ENCODE measurements at regions not wholly inside any gene's neighbourhood (a gene's known extent, or its start where the extent isn't known, plus 50 kb on each side); places are given as distances from the start of the nearest gene placed in this dataset.

DNA sequence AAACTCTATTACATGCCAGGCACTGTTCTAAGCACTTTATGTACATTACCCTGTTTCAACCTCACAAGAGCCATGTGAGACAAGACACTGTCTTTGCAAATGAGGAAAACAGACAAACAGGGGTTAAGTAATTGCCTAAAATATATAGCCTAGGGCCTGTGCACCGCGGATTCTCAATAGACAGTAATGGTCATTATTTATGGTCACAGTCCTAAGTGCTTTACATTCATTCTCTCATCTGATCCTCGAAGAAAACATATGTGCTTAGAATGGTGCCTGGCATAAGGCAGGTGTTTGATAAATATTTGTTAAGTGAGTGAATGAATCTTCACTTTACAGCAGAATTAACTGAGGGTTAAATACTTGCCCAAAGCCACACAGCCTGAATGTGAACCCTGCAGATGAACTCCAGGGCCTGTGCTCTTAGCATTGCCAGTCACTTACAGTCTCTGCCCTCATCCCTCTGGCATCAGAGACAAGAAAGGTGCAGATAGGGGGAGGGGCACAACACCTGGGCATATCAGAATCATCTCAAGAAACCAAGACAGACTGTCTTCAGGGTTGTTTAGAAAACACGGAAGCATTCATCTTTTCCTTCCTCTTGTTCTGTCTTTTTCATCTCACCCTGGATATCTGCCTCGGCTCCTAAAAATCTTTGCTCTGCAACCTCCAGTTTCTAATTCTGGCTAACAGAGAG, 92.8 kb upstream of the SASH1 start (continued):
- TF ChIP-seq, protein P1, sequence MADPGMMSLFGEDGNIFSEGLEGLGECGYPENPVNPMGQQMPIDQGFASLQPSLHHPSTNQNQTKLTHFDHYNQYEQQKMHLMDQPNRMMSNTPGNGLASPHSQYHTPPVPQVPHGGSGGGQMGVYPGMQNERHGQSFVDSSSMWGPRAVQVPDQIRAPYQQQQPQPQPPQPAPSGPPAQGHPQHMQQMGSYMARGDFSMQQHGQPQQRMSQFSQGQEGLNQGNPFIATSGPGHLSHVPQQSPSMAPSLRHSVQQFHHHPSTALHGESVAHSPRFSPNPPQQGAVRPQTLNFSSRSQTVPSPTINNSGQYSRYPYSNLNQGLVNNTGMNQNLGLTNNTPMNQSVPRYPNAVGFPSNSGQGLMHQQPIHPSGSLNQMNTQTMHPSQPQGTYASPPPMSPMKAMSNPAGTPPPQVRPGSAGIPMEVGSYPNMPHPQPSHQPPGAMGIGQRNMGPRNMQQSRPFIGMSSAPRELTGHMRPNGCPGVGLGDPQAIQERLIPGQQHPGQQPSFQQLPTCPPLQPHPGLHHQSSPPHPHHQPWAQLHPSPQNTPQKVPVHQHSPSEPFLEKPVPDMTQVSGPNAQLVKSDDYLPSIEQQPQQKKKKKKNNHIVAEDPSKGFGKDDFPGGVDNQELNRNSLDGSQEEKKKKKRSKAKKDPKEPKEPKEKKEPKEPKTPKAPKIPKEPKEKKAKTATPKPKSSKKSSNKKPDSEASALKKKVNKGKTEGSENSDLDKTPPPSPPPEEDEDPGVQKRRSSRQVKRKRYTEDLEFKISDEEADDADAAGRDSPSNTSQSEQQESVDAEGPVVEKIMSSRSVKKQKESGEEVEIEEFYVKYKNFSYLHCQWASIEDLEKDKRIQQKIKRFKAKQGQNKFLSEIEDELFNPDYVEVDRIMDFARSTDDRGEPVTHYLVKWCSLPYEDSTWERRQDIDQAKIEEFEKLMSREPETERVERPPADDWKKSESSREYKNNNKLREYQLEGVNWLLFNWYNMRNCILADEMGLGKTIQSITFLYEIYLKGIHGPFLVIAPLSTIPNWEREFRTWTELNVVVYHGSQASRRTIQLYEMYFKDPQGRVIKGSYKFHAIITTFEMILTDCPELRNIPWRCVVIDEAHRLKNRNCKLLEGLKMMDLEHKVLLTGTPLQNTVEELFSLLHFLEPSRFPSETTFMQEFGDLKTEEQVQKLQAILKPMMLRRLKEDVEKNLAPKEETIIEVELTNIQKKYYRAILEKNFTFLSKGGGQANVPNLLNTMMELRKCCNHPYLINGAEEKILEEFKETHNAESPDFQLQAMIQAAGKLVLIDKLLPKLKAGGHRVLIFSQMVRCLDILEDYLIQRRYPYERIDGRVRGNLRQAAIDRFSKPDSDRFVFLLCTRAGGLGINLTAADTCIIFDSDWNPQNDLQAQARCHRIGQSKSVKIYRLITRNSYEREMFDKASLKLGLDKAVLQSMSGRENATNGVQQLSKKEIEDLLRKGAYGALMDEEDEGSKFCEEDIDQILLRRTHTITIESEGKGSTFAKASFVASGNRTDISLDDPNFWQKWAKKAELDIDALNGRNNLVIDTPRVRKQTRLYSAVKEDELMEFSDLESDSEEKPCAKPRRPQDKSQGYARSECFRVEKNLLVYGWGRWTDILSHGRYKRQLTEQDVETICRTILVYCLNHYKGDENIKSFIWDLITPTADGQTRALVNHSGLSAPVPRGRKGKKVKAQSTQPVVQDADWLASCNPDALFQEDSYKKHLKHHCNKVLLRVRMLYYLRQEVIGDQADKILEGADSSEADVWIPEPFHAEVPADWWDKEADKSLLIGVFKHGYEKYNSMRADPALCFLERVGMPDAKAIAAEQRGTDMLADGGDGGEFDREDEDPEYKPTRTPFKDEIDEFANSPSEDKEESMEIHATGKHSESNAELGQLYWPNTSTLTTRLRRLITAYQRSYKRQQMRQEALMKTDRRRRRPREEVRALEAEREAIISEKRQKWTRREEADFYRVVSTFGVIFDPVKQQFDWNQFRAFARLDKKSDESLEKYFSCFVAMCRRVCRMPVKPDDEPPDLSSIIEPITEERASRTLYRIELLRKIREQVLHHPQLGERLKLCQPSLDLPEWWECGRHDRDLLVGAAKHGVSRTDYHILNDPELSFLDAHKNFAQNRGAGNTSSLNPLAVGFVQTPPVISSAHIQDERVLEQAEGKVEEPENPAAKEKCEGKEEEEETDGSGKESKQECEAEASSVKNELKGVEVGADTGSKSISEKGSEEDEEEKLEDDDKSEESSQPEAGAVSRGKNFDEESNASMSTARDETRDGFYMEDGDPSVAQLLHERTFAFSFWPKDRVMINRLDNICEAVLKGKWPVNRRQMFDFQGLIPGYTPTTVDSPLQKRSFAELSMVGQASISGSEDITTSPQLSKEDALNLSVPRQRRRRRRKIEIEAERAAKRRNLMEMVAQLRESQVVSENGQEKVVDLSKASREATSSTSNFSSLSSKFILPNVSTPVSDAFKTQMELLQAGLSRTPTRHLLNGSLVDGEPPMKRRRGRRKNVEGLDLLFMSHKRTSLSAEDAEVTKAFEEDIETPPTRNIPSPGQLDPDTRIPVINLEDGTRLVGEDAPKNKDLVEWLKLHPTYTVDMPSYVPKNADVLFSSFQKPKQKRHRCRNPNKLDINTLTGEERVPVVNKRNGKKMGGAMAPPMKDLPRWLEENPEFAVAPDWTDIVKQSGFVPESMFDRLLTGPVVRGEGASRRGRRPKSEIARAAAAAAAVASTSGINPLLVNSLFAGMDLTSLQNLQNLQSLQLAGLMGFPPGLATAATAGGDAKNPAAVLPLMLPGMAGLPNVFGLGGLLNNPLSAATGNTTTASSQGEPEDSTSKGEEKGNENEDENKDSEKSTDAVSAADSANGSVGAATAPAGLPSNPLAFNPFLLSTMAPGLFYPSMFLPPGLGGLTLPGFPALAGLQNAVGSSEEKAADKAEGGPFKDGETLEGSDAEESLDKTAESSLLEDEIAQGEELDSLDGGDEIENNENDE (IDR thresholded peaks at IDR 0.05; ENCODE audit: insufficient replicate concordance, low read length): no peak
- no peak for TF ChIP-seq RNF2 (IDR thresholded peaks at IDR 0.05; ENCODE audit: borderline replicate concordance, low read depth, low read length, missing control alignments, poor library complexity, severe bottlenecking)
- TF ChIP-seq TBP (IDR thresholded peaks at IDR 0.05; ENCODE audit: low read depth, low read length): no peak
- TF ChIP-seq FOSL1 (IDR thresholded peaks at IDR 0.05; ENCODE audit: insufficient read depth, low read depth, low read length): no peak
- TF ChIP-seq GTF2F1 (IDR thresholded peaks at IDR 0.05; ENCODE audit: borderline replicate concordance, low read depth, low read length): no peak

All from H1 (cell line).